ENCODE measurements at regions not wholly inside any gene's neighbourhood (a gene's known extent, or its start where the extent isn't known, plus 50 kb on each side); places are given as distances from the start of the nearest gene placed in this dataset.

DNA sequence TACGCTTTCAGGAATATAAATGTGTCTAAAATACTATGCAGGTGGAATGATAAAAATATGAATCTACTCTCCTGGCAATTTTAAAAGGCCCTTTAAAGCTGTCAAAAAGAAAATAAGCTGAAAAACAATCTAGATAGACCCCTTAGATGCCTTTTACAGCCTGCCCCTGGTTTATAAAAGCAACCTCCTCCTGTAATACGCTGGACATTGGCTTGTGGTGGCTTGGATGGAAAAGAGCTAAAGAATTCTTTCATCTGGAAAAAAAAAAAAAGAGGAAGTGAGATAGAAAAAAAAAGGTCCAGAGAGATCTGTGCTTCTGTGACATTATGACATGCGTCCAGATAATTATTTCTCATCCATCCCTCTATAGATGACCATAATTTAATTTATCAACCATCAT is 115.9 kb upstream of the NRSN1 start:
- no peak for TF ChIP-seq POLR2AphosphoS5 (IDR thresholded peaks at IDR 0.05; ENCODE audit: insufficient read depth, low read depth, low read length)
- no peak for TF ChIP-seq MYC (IDR thresholded peaks at IDR 0.05; ENCODE audit: low read depth, low read length)
- no peak for TF ChIP-seq GATA2 (IDR thresholded peaks at IDR 0.05; ENCODE audit: insufficient read depth, insufficient read length, low read depth, low read length)
- no peak for TF ChIP-seq POLR2A (IDR thresholded peaks at IDR 0.05; ENCODE audit: low read depth, low read length)
- no peak for TF ChIP-seq EZH2 (IDR thresholded peaks at IDR 0.05; ENCODE audit: borderline replicate concordance, low read depth, low read length, severe bottlenecking)
- TF ChIP-seq, protein P1, sequence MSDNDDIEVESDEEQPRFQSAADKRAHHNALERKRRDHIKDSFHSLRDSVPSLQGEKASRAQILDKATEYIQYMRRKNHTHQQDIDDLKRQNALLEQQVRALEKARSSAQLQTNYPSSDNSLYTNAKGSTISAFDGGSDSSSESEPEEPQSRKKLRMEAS (IDR thresholded peaks at IDR 0.05; ENCODE audit: insufficient read depth, insufficient read length), result no peak
- TF ChIP-seq, protein P2, sequence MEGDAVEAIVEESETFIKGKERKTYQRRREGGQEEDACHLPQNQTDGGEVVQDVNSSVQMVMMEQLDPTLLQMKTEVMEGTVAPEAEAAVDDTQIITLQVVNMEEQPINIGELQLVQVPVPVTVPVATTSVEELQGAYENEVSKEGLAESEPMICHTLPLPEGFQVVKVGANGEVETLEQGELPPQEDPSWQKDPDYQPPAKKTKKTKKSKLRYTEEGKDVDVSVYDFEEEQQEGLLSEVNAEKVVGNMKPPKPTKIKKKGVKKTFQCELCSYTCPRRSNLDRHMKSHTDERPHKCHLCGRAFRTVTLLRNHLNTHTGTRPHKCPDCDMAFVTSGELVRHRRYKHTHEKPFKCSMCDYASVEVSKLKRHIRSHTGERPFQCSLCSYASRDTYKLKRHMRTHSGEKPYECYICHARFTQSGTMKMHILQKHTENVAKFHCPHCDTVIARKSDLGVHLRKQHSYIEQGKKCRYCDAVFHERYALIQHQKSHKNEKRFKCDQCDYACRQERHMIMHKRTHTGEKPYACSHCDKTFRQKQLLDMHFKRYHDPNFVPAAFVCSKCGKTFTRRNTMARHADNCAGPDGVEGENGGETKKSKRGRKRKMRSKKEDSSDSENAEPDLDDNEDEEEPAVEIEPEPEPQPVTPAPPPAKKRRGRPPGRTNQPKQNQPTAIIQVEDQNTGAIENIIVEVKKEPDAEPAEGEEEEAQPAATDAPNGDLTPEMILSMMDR (IDR thresholded peaks at IDR 0.05; ENCODE audit: extremely low read depth in 1 of 2, insufficient read depth in 1 of 2, low read depth in 1 of 2, low read length in 2 of 2), result no peak
- TF ChIP-seq FOS (IDR thresholded peaks at IDR 0.05; ENCODE audit: borderline replicate concordance, insufficient read depth, low read length), result no peak
- TF ChIP-seq JUN (IDR thresholded peaks at IDR 0.05; ENCODE audit: borderline replicate concordance, insufficient read depth, insufficient read length, low read depth), result no peak
- Histone ChIP-seq H3K9me3 (replicated peaks; ENCODE audit: control insufficient read depth, insufficient read depth, low read length) (peaks cover 3% of the 10 kb centered on the region), H3K9ac (replicated peaks; ENCODE audit: extremely low read depth, insufficient read depth, low read length) (no peak overlapping the region), H3K36me3 (ENCODE audit: control insufficient read depth in 2 of 2, extremely low read depth in 1 of 2, insufficient read depth in 2 of 2, low read length in 2 of 2) (no peaks in the 10 kb centered on the region), H3K9me1 (replicated peaks; ENCODE audit: control insufficient read depth, extremely low read depth, insufficient read depth, low read length) (no peaks in the 10 kb centered on the region), H3K4me2 (ENCODE audit: insufficient read depth, low read length) (no peak overlapping the region), H2AFZ (ENCODE audit: low read depth, low read length) (no peak overlapping the region), H3K4me1 (ENCODE audit: control insufficient read depth, extremely low read depth, insufficient read depth, low read length) (no peaks in the 10 kb centered on the region), H4K20me1 (replicated peaks; ENCODE audit: control insufficient read depth, extremely low read depth, insufficient read depth, low read length) (no peaks in the 10 kb centered on the region), H3K79me2 (ENCODE audit: control insufficient read depth, insufficient read depth, low read length) (no peaks in the 10 kb centered on the region), H3K27ac (ENCODE audit: insufficient read depth, low read depth, low read length) (no peak overlapping the region), H3K27me3 (ENCODE audit: control insufficient read depth in 2 of 2, insufficient read depth in 2 of 2, low read length in 2 of 2) (no peaks in the 10 kb centered on the region), H3K4me3 (replicated peaks in 1 of 3; ENCODE audit: insufficient read depth in 1 of 3, low read depth in 1 of 3, low read length in 3 of 3) (no peak overlapping the region)
- no peak for FAIRE-seq
- dilution Hi-C loops (cut with MboI; ENCODE audit: extremely low pct_ligation_motif_present, low sequenced_read_pairs) (no loop called here), intact Hi-C loops (cut with micrococcal nuclease) (no loop called here)
- ChIA-PET CTCF (no interaction called here), POLR2A (no interaction called here)
- no TSS peak for BruUV-seq (replicated peaks)
- no peak for DNase-seq (ENCODE audit: low read depth, low spot score)
